DMS53 treated with DMSO at 0.1 percent for 48 hours (cell line): ENCODE measurements at regions not wholly inside any gene's neighbourhood (a gene's known extent, or its start where the extent isn't known, plus 50 kb on each side); places are given as distances from the start of the nearest gene placed in this dataset.
A peak's percentile ranks its signal among the peaks of the same experiment; 100 is the strongest.

Experiments used
- DNase-seq: peaks from one replicate; lab custom pipeline; 2025; ENCODE audit not compliant: unreplicated experiment; lab: John Stamatoyannopoulos, UW

DNA sequence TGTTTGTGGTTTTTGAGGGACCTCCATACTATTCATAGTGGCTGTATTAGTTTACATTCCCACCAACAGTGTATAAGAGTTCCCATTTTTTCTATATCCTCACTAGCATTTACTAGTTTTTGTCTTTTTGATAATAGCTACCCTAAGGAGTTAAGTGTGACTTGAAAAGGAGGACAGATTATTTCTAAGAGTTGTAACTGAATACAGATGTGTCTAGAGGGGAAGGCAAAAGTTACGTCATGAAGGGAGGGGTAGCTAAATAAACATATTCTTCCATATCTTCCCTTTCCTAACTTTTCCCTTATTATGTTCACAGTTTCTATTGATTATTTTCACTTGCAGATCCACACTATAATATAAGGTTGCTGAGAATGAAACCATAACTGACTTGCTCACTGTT, 1315.7 kb upstream of the ZEB2 start:
- DNase-seq = no peak

- DNase-seq = no peak
These were observed 1312.8 kb upstream of the ZEB2 start for GRCh38 chr2:145832681-145833080.

DNA sequence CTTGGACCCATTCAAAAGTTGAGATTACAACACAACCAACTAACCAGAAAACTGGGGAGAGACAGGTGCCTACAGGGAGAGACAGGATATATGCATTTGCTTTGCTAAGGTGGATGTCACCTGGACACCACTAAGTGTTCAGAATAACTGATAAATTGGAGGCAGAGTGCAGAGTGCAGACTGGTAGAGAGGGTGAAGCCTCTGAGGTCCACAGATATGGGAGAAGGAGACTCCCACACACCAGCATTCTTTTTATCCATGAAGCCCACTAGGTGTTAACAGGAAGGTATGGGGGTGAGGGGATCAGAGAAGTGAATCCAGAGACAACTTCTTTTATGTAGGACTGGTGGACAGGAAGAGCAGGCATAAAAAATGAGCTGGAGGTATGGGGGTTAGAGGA, 1310.0 kb upstream of the ZEB2 start:
- DNase-seq = no peak

- DNase-seq = no peak
These were observed 1307.3 kb upstream of the ZEB2 start for GRCh38 chr2:145827235-145827634.

GRCh38 chr2:145824384-145824783, 1304.5 kb upstream of the ZEB2 start:
- no peak for DNase-seq

DNA sequence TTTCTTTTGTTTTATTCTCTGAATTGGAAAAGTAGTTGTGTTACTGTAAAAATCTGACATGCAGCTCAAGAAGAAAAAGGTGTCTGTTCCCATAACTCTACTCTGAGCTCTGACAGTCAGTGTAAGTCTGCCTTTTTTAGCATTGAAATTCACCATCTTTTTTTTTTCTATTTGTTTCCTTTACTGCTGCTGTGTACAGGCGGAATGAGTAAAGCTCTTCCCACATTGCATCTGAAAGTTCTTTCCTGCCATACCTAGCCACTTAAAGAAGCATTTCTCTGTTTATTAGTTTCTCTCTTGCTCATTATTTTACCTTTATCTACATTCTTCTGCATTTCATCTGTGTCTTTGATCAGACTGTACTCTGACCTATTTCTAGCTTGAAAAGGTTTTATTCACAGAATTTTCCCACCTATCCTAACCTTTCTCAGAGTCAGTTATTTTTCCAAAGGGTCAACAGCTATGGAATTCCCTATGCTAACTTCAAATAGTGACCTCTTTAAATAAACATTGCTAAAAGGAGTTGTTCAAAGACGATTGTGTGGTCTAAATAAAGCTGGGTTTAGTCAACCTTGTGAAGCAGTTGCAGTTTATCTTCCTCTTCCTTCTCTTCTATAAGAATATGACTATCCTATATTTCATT, 1303.1 kb upstream of the ZEB2 start:
- DNase-seq = no peak

GRCh38 chr2:145820651-145821050, 1300.7 kb upstream of the ZEB2 start:
- no peak for DNase-seq

- DNase-seq = no peak
These were observed 1299.1 kb upstream of the ZEB2 start for GRCh38 chr2:145818890-145819504.

GRCh38 chr2:145815933-145816332, 1296.0 kb upstream of the ZEB2 start:
- no peak for DNase-seq

DNA sequence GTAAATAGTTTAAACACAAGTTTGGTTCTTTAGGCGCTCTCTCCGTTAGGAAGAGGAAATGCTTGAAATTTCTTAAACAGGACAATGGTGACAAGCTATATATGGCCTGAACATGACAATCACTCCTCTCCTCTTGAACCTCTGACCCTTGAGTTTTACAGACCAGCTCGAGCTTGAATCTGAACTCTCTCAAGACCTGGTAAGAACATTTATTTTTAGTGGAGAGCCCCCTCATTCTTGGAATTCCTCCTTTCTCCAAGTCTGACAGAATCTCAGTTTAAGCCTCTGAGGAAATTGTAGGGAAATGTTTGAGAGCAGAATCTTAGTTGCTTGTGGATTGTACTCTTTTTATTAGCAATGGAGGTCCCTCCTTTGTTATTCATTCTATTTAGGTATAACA, 1293.6 kb upstream of the ZEB2 start:
- no peak for DNase-seq

DNA sequence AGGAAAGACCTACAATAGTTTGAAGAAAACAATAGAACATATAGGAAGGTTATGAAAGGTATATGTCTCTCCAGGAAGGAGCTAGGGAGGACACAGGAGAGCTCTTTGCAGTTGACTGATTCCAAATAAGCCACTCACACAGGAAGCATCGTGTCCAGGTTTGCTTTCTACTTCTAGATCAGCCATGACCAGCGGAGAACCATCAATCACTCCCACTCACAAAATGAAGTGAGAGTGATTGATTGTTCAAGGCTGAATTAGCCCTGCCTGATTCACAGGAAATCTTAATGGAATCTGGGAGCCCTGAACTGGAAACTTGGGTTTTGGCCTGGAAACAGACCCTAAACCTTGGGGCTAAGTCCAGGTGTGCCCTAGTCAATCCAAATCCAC, 1292.2 kb upstream of the ZEB2 start:
- peak; percentile 4 for DNase-seq

GRCh38 chr2:145811276-145812164, 1291.6 kb upstream of the ZEB2 start:
- no peak for DNase-seq

- DNase-seq = no peak
These were observed 1288.0 kb upstream of the ZEB2 start for GRCh38 chr2:145807968-145808367.

DNA sequence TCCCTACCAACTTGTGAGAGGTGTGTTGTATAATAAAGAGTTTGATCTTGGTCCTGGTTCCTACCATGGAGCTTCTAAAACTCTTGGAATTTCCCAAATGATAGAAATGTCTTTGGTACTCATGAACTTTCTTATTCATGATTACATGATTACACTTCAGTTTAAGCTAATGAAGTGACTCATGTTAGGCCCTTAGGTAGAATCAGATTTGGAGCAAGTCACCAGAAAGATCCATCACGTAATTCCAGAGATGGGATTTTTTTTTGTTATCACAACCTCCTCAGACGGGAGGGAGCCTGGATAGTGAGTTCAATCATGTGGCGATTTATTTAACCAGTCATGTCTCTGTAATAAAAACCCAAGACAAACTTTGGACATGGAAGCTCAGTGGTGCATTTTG, 1287.6 kb upstream of the ZEB2 start:
- no peak for DNase-seq

GRCh38 chr2:145806546-145806945, 1286.6 kb upstream of the ZEB2 start:
- DNase-seq = no peak

DNA sequence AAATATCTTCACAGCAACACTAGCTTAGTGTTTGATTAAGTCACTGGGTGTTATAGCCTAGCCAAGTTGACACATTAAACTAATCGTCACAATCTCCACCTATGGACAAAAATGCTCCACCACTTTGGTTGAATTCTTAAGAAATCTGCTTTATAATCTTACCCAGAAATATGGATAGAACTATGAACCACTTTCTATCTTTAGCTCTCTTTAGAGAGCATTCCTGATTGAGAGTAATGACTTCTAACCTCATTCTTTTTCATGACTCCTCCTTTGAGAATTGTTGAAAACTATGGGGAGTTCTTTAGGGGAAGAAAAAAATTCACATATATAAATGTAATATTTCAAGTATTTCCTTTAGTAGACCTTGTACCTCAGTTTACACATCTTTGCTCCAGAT, 1282.2 kb upstream of the ZEB2 start:
- no peak for DNase-seq

GRCh38 chr2:145801210-145801609, 1281.3 kb upstream of the ZEB2 start:
- DNase-seq = no peak

DNA sequence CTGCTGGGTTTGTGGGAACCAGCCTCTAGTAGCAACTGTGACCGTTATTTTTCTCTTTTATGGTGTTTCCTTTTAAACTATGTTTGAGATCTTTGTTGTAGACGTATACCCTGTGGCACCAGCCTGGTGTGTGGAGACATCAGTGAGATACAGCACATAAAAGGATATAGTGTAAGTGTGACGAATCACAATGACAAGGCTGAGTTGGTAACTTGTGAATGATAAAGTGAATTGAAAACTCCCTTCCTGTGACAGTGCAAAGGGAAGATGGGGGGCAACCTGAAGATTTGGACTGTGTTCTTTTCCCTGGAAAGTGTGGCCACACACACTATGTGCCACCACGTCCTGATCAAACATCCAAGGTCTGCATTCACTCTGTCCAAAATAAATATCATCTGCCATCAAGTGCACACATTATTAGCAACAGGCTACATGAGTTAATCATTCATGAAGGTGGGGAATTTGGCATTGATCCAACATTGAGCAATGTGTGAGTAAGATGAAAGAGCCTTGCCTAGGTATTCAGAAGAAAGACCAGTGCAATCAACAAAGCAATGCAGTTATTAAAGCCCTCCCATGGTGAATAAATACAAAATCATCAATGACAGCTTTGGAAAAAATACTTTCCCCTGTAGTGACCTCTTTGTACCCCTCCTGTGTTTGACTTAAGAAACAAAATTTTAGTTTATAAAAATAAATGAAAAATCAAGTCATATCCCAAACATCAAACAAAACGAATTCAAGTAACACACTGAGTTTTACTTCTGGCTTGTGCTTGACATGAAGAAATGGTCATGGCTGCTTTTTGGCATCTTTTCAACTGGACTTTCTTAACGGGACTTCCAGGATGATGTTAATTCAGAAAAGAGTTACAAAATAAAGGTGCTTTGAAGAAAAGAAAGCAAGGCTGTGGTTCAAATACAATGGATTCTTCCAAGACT, 1280.5 kb upstream of the ZEB2 start:
- DNase-seq = peak; percentile 28

DNA sequence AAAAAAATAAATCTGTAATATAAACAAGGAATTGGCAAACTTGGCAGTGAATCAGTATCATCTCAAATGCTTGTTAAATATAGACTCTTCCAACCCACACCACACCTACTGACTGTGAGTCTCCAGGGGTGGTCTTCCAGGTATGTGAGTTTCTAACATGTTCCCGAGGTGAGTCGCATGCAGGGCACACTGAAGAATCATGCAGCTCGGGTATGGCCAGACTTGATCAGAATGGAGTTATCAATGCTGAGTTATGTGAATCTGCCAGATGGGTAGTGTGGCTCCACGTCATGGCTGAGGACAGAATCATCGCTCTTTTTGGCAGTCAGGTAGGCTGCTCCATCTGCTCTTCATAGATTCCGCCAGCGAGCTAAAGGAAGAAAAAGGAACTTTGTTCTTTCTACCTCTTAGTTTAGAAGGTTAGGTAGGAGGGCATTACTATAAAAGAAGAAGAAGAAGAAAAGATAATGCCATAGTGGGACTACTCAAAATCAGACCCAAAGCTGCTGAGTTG, 1279.7 kb upstream of the ZEB2 start:
- no peak for DNase-seq

GRCh38 chr2:145798419-145798818, 1278.5 kb upstream of the ZEB2 start:
- no peak for DNase-seq

DNA sequence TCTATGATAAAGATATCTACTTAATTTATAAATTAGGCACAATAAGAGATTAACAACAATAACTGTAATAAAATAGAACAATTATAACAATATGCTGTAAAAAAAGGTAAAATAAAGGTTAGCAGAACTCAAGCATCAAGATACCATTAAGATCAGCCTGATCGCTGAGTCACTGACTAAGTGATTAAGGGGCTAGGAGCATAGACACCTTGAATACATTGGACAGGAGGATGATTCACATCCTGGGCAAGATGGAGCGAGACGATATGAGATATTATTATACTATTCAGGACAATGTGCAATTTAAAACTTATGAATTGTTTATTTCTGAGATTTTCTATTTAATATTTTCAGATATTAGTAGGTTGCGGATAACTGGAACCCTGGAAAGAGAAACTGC, 1277.8 kb upstream of the ZEB2 start:
- no peak for DNase-seq
